ENCODE measurements at regions not wholly inside any gene's neighbourhood (a gene's known extent, or its start where the extent isn't known, plus 50 kb on each side); places are given as distances from the start of the nearest gene placed in this dataset.
A peak's percentile ranks its signal among the peaks of the same experiment; 100 is the strongest.

DNA sequence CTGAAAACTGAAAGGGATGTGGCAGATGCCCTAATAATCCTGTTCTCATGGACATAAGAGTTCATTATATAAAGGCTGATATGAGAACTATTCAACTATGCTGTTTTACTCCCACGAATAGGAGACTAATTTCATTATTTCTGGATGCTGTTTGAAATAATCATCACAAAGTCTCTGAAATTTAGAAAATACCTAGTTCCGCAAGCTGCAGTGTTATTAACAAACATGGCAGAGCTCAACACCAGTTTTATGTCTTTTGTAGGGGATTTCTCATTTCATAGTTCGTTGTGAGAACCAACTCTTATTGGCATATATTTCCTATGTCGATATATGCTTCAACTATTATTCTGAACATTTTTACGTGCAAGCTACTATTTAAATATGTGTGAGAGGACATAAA is 200.3 kb upstream of the SLC8A1 start:
- Histone ChIP-seq H3K4me3 (no peak overlapping the region), H3K27ac (no peak overlapping the region), H3K27me3 (no peaks in the 10 kb centered on the region), H3K36me3 (no peaks in the 10 kb centered on the region), H3K9me3 (no peaks in the 10 kb centered on the region), H3K4me1 (no peaks in the 10 kb centered on the region)
- 82 to 84% methylated on average over 5 of the region's 5 CpGs for WGBS, 2 donors
- DNase-seq: no peak
- TF ChIP-seq CTCF (IDR thresholded peaks at IDR 0.05): no peak
- TF ChIP-seq POLR2A (IDR thresholded peaks at IDR 0.05): no peak
- intact Hi-C loops (cut with DNase I): no loop called here

DNA sequence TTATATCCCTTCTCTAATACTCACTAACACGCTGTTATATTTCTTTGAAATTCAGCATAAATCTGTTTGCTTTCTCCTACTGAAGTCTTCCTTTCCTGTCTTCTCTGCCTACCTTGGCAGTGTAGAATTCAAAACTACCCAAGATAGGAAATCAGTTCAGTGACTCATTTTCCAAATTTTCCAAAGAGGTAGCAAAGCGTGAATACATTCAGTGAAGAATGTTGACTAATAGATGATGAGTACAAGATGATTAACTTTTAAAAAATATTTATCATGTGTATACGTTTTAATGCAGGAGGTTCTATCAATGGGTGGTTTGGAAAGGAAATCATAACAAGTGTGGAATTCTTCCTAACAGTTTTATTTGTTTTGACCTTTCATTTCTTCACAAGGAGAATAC is 201.9 kb upstream of the SLC8A1 start:
- no peak for DNase-seq
- no peaks in the 10 kb centered on the region for H3K9me3 ChIP-seq
- TF ChIP-seq POLR2A (IDR thresholded peaks at IDR 0.05): no peak
- no peak for TF ChIP-seq CTCF (IDR thresholded peaks at IDR 0.05)
- WGBS, 2 donors: 32 to 48% methylated on average over 3 of the region's 3 CpGs
- peak overlapping the region in 1 of 4 donors; percentile 19 for H3K27ac ChIP-seq
- H3K4me3 ChIP-seq: no peak overlapping the region
- no peaks in the 10 kb centered on the region for H3K27me3 ChIP-seq
- intact Hi-C loops (cut with DNase I): no loop called here
- H3K4me1 ChIP-seq: no peaks in the 10 kb centered on the region
- no peaks in the 10 kb centered on the region for H3K36me3 ChIP-seq

- 26 to 32% methylated on average over 1 of the region's 1 CpG for WGBS, 2 donors
- Histone ChIP-seq H3K9me3 (no peaks in the 10 kb centered on the region), H3K36me3 (no peaks in the 10 kb centered on the region), H3K4me1 (no peaks in the 10 kb centered on the region), H3K4me3 (no peak overlapping the region), H3K27ac (peak overlapping the region in 1 of 4 donors; percentile 19), H3K27me3 (no peaks in the 10 kb centered on the region)
- TF ChIP-seq POLR2A (IDR thresholded peaks at IDR 0.05) (no peak), CTCF (IDR thresholded peaks at IDR 0.05) (no peak)
- DNase-seq: no peak
- intact Hi-C loops (cut with DNase I): no loop called here
Measured at GRCh38 chr2:40654346-40654745, 202.5 kb upstream of the SLC8A1 start.

DNA sequence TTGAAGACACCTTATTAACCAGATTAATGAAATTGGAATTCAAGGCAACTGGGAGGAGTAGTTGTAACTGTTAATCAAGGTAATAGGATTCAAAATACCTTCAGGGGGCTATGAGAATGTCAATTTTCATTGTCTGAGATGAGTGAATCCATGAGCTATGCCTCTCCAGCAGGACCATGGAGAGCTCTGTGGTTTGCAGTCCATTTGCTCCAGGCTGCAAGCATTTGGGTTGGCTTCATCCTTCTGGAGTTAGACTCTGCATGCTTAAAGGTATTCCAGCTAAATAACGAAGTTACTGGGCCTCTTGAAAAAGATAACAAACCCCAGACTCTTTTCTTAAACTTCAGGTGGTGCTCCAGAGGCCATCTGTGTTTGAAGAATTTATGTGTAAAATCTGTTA is 207.1 kb upstream of the SLC8A1 start:
- WGBS, 2 donors: 31 to 43% methylated on average over 1 of the region's 1 CpG
- intact Hi-C loops (cut with DNase I): no loop called here

More for the DNA sequence above, 207.1 kb upstream of the SLC8A1 start:
- Histone ChIP-seq H3K9me3 (no peaks in the 10 kb centered on the region), H3K27ac (no peak overlapping the region), H3K27me3 (no peaks in the 10 kb centered on the region), H3K36me3 (no peaks in the 10 kb centered on the region), H3K4me1 (no peaks in the 10 kb centered on the region), H3K4me3 (no peak overlapping the region)
- TF ChIP-seq CTCF (IDR thresholded peaks at IDR 0.05): no peak
- TF ChIP-seq POLR2A (IDR thresholded peaks at IDR 0.05): no peak
- DNase-seq: no peak

Measured in esophagus squamous epithelium (tissue), 5 donors.